ENCODE measurements at regions not wholly inside any gene's neighbourhood (a gene's known extent, or its start where the extent isn't known, plus 50 kb on each side); places are given as distances from the start of the nearest gene placed in this dataset.

- Histone ChIP-seq H3K4me1 (no peaks in the 10 kb centered on the region), H3K27me3 (no peaks in the 10 kb centered on the region), H3K4me3 (no peak overlapping the region), H3K36me3 (no peaks in the 10 kb centered on the region), H3K9me3 (no peaks in the 10 kb centered on the region), H3K27ac (no peak overlapping the region)
- intact Hi-C loops (cut with DNase I): no loop called here
- no peak for TF ChIP-seq CTCF (IDR thresholded peaks at IDR 0.05)
- 75 to 78% methylated on average over 3 of the region's 3 CpGs for WGBS, 2 donors
- DNase-seq: no peak
- no peak for FAIRE-seq
- ATAC-seq: no peak
Measured at GRCh38 chr14:85281921-85282320, 248.0 kb upstream of the FLRT2 start.

GRCh38 chr14:85288041-85288440 is 241.9 kb upstream of the FLRT2 start:
- H3K4me1 ChIP-seq: no peaks in the 10 kb centered on the region
- WGBS, 2 donors: 92 to 96% methylated on average over 3 of the region's 3 CpGs

GRCh38 chr14:85291731-85292130 is 238.2 kb upstream of the FLRT2 start:
- no peak overlapping the region for H3K4me3 ChIP-seq
- 92 to 99% methylated on average over 3 of the region's 3 CpGs for WGBS, 2 donors
- H3K9me3 ChIP-seq: no peaks in the 10 kb centered on the region
- no peaks in the 10 kb centered on the region for H3K36me3 ChIP-seq
- H3K4me1 ChIP-seq: no peaks in the 10 kb centered on the region
- ATAC-seq (no peak), FAIRE-seq (no peak), DNase-seq (no peak)
- TF ChIP-seq CTCF (IDR thresholded peaks at IDR 0.05): no peak
- H3K27ac ChIP-seq: no peak overlapping the region
- no peaks in the 10 kb centered on the region for H3K27me3 ChIP-seq
- intact Hi-C loops (cut with DNase I): no loop called here

More at GRCh38 chr14:85288041-85288440, 241.9 kb upstream of the FLRT2 start:
- ATAC-seq: no peak
- H3K9me3 ChIP-seq: no peaks in the 10 kb centered on the region
- intact Hi-C loops (cut with DNase I): no loop called here
- H3K4me3 ChIP-seq: no peak overlapping the region
- FAIRE-seq: no peak
- no peak overlapping the region for H3K27ac ChIP-seq
- no peak for DNase-seq
- no peaks in the 10 kb centered on the region for H3K27me3 ChIP-seq
- no peak for TF ChIP-seq CTCF (IDR thresholded peaks at IDR 0.05)
- no peaks in the 10 kb centered on the region for H3K36me3 ChIP-seq

- no peak for TF ChIP-seq CTCF (IDR thresholded peaks at IDR 0.05)
- DNase-seq (no peak), FAIRE-seq (no peak), ATAC-seq (no peak)
- WGBS, 2 donors: 60 to 63% methylated on average over 6 of the region's 6 CpGs
- H3K9me3 ChIP-seq: no peaks in the 10 kb centered on the region
- H3K4me1 ChIP-seq: no peaks in the 10 kb centered on the region
- H3K36me3 ChIP-seq: no peaks in the 10 kb centered on the region
- intact Hi-C loops (cut with DNase I): no loop called here
- H3K27me3 ChIP-seq: no peaks in the 10 kb centered on the region
- H3K27ac ChIP-seq: no peak overlapping the region
- H3K4me3 ChIP-seq: no peak overlapping the region
Measured at GRCh38 chr14:85293612-85294234, 236.2 kb upstream of the FLRT2 start.

GRCh38 chr14:85295318-85295717 is 234.6 kb upstream of the FLRT2 start:
- WGBS, 2 donors: 88 to 92% methylated on average over 1 of the region's 1 CpG
- no peak for TF ChIP-seq CTCF (IDR thresholded peaks at IDR 0.05)
- Histone ChIP-seq H3K36me3 (no peaks in the 10 kb centered on the region), H3K4me1 (no peaks in the 10 kb centered on the region), H3K27me3 (no peaks in the 10 kb centered on the region), H3K9me3 (no peaks in the 10 kb centered on the region), H3K27ac (no peak overlapping the region), H3K4me3 (no peak overlapping the region)
- ATAC-seq: peak in 1 of 4 donors; percentile 34
- no peak for DNase-seq
- intact Hi-C loops (cut with DNase I): no loop called here
- FAIRE-seq: no peak
